Subcutaneous abdominal adipose tissue (tissue), 5 donors: ENCODE measurements at regions not wholly inside any gene's neighbourhood (a gene's known extent, or its start where the extent isn't known, plus 50 kb on each side); places are given as distances from the start of the nearest gene placed in this dataset.
"Not testable (repeated sequence)": the region's sequence is repeated elsewhere in the genome, so short reads cannot be mapped to it uniquely, and the experiment has no call there.

Experiments
- H3K27ac ChIP-seq: one replicate; pipeline ENCODE4 v1.7.0; 2013; ENCODE audit warnings: low read depth, mild to moderate bottlenecking, inconsistent platforms, low read length, moderate library complexity
- H3K27me3 ChIP-seq, 5 donors: one replicate each; pipeline ENCODE4 v1.7.0; 2013; ENCODE audit warnings: low read length in 5 of 5, inconsistent platforms in 1 of 5; ENCODE audit not compliant: control insufficient read depth in 5 of 5, insufficient read depth in 4 of 5
- H3K36me3 ChIP-seq, 5 donors: one replicate each; pipeline ENCODE4 v1.7.0; 2013; ENCODE audit warnings: low read length in 5 of 5; ENCODE audit not compliant: control insufficient read depth in 5 of 5, insufficient read depth in 5 of 5
- H3K4me1 ChIP-seq, 5 donors: one replicate each; pipeline ENCODE4 v1.7.0; 2013; ENCODE audit warnings: low read length in 5 of 5, mild to moderate bottlenecking in 3 of 5, moderate library complexity in 1 of 5; ENCODE audit not compliant: control insufficient read depth in 5 of 5, insufficient read depth in 5 of 5
- H3K4me3 ChIP-seq, 5 donors: one replicate each; pipeline ENCODE4 v1.7.0; 2013; ENCODE audit warnings: low read length in 5 of 5, low read depth in 1 of 5
- H3K9ac ChIP-seq, 5 donors: one replicate each; pipeline ENCODE4 v1.7.0; 2013; ENCODE audit warnings: low read length in 5 of 5, mild to moderate bottlenecking in 4 of 5, moderate library complexity in 3 of 5
- H3K9me3 ChIP-seq, 5 donors: one replicate each; pipeline ENCODE4 v1.7.0; 2013; ENCODE audit warnings: low read length in 5 of 5; ENCODE audit not compliant: control insufficient read depth in 5 of 5
- donor health status: healthy.
- donor health status: healthy.
- donor health status: healthy.
- donor health status: healthy.
- donor health status: healthy.

DNA sequence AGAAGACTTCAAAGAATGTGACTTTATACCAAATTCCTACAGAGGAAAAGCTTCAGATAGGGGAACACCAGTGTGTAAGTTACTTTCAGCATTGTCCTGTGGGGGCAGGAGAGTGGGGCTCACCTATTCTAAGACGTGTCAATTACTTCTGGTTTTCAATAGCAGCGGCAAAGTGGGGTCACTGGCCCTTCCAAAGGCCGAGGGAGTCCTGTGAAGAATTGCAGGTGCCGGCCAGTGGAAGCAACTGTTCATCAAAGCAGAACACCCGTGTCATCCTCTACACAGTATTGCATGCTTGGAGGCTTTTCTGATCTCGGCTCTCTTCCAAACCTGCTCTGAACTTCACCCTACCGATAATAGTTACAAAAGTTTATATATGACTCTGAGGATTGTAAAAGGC lies 1176.5 kb upstream of the TMEFF2 start:
- Histone ChIP-seq H3K4me1 (no peaks in the 10 kb centered on the region), H3K9me3 (no peaks in the 10 kb centered on the region), H3K4me3 (no peak overlapping the region), H3K9ac (no peak overlapping the region), H3K27me3 (no peaks in the 10 kb centered on the region), H3K36me3 (no peaks in the 10 kb centered on the region), H3K27ac (no peak overlapping the region)

DNA sequence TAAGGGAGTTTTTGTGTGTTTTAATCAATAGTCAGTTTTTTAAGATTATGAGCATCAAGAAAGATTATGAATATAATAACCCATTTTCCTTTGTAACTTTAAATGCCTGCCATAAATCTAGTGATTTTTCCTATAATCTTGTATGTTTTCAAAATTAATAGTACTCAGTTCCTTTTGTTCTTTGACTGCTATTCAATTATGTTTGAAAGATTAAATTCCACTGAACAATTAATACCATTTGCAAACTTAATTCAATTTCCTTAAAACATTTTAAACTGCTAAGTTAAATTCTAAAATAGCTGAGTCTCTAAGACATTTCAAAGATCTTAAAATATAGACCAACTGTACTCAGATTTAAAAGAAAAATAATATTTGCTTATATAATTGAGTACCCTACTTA lies 1173.9 kb upstream of the TMEFF2 start:
- no peak overlapping the region for H3K27ac ChIP-seq
- H3K4me3 ChIP-seq, result no peak overlapping the region
- no peaks in the 10 kb centered on the region for H3K4me1 ChIP-seq
- no peak overlapping the region for H3K9ac ChIP-seq
- no peaks in the 10 kb centered on the region for H3K9me3 ChIP-seq
- H3K27me3 ChIP-seq, result no peaks in the 10 kb centered on the region
- H3K36me3 ChIP-seq, result no peaks in the 10 kb centered on the region

GRCh38 chr2:193357508-193357907 lies 1162.8 kb upstream of the TMEFF2 start:
- H3K9ac ChIP-seq, result no peak overlapping the region
- no peak overlapping the region for H3K27ac ChIP-seq
- no peak overlapping the region for H3K4me3 ChIP-seq
- no peaks in the 10 kb centered on the region for H3K27me3 ChIP-seq
- H3K4me1 ChIP-seq, result no peaks in the 10 kb centered on the region
- no peaks in the 10 kb centered on the region for H3K36me3 ChIP-seq
- H3K9me3 ChIP-seq, result no peaks in the 10 kb centered on the region

- not testable (repeated sequence) for H3K9ac ChIP-seq, H3K36me3 ChIP-seq, H3K4me1 ChIP-seq, H3K4me3 ChIP-seq, H3K27ac ChIP-seq, H3K27me3 ChIP-seq, H3K9me3 ChIP-seq
These were observed 1158.0 kb upstream of the TMEFF2 start for GRCh38 chr2:193352665-193353242.

DNA sequence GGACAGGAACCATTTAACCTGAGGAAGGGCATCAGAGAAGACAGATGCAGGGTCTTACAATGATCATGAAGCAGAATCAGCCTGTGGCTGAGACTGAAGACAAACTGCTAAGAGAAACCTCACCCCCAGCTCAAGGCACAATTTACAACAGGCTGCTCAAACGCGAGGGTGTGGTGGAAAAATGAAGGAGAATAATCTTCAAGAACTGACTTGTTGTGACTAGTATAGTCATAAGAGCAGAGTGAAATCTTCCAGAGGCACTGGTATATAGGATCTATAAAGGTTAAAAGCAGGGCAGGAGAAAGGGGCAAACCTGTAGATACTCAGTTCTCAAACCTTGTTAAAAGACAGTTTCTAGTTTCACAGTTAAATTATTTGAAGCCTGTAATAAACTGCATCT lies 1155.8 kb upstream of the TMEFF2 start:
- Histone ChIP-seq H3K27me3 (no peaks in the 10 kb centered on the region), H3K4me1 (peaks cover 0 to 6% (median 0%) of the 10 kb centered on the region in 5 donors), H3K9me3 (no peaks in the 10 kb centered on the region), H3K27ac (no peak overlapping the region), H3K4me3 (no peak overlapping the region), H3K9ac (no peak overlapping the region), H3K36me3 (no peaks in the 10 kb centered on the region)

DNA sequence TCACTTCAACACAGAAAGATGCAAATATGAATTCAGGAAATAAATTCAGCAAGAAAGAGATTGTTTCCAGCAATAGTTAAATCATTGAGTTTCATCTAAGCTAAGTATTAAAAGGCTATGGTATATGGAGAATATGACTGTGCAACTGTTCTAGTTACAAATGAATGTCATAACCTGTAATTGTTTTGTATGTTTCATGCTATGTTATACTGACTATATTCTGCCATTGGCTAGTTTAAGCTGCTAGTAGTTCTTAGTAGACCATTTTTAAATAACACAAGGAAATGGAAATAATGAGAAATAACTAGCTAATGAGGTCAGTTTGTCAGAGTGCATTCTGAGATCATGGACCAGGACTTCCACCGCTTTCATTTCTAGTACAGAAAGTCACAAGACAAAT lies 1154.9 kb upstream of the TMEFF2 start:
- H3K4me1 ChIP-seq, result peaks cover 0 to 6% (median 0%) of the 10 kb centered on the region in 5 donors
- no peaks in the 10 kb centered on the region for H3K9me3 ChIP-seq
- H3K27me3 ChIP-seq, result no peaks in the 10 kb centered on the region
- H3K36me3 ChIP-seq, result no peaks in the 10 kb centered on the region
- H3K27ac ChIP-seq, result no peak overlapping the region
- H3K4me3 ChIP-seq, result no peak overlapping the region
- H3K9ac ChIP-seq, result no peak overlapping the region

- H3K36me3 ChIP-seq, result no peaks in the 10 kb centered on the region
- no peak overlapping the region for H3K9ac ChIP-seq
- no peaks in the 10 kb centered on the region for H3K27me3 ChIP-seq
- H3K4me3 ChIP-seq, result peak overlapping the region in 4 of 5 donors; percentile 53 to 68 (median 66)
- H3K4me1 ChIP-seq, result peaks cover 0 to 6% (median 0%) of the 10 kb centered on the region in 5 donors
- no peak overlapping the region for H3K27ac ChIP-seq
- no peaks in the 10 kb centered on the region for H3K9me3 ChIP-seq
These were observed 1153.3 kb upstream of the TMEFF2 start for GRCh38 chr2:193348055-193348454.

DNA sequence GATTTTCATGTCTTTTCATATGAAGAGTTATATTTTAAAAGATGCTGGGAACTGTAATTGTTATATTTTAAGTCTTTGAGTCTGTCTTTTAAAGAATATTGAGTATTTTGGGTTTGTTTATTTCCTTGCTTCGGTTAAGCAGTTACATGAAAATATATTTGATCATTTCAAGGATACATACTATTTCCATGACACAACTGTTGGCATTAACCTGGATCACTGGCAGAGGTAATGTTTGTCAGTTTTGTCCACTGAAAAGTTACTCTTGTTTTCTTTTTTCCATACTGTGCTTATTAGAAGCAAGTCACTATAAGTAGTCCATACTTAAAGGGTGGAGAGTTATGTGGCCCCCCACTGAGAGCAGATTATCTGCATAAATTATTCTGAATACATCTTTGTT lies 1142.0 kb upstream of the TMEFF2 start:
- Histone ChIP-seq H3K9me3 (no peaks in the 10 kb centered on the region), H3K27ac (no peak overlapping the region), H3K4me3 (no peak overlapping the region), H3K4me1 (no peaks in the 10 kb centered on the region), H3K36me3 (no peaks in the 10 kb centered on the region), H3K9ac (no peak overlapping the region), H3K27me3 (no peaks in the 10 kb centered on the region)

DNA sequence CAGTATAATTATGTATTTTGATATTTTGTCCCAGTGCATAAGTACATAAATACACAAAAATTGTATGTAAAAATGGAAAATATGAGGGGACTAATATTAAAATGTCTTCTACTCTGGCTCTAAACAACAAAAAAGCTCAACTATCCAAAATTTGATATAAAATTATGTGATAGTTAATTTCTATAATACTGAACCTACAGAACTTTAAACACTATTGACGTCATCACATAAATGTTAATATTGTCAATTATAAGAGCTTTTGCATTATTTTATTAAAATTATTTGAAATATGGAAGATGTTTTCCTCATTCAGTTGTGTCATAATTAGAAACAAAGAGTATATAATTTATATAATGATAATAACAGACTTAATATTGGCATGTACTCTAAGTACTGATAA lies 1139.7 kb upstream of the TMEFF2 start:
- no peaks in the 10 kb centered on the region for H3K36me3 ChIP-seq
- no peaks in the 10 kb centered on the region for H3K4me1 ChIP-seq
- H3K27me3 ChIP-seq, result no peaks in the 10 kb centered on the region
- no peak overlapping the region for H3K27ac ChIP-seq
- no peak overlapping the region for H3K9ac ChIP-seq
- no peaks in the 10 kb centered on the region for H3K9me3 ChIP-seq
- no peak overlapping the region for H3K4me3 ChIP-seq

DNA sequence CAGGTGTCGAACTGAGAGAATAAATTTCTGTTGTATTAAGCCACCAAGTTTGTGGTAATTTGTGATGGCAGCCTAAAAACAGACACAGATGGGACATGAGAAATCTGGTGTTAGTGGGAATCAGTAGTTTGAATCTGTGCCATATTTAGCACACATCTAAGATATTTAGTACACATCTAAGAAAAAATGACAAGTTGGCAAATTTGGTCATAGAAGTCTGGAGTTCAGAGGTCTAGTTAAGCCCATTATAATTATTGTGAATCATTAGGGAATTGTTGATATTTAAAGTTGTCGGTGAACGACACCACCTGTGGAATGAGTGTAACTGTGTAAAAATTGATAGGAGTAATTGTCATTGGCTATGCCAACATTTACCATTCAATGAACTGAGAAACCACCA lies 1138.8 kb upstream of the TMEFF2 start:
- Histone ChIP-seq H3K9ac (no peak overlapping the region), H3K36me3 (no peaks in the 10 kb centered on the region), H3K27me3 (no peaks in the 10 kb centered on the region), H3K27ac (no peak overlapping the region), H3K9me3 (no peaks in the 10 kb centered on the region), H3K4me3 (no peak overlapping the region), H3K4me1 (no peaks in the 10 kb centered on the region)

GRCh38 chr2:193332941-193333340 lies 1138.2 kb upstream of the TMEFF2 start:
- Histone ChIP-seq H3K9me3 (no peaks in the 10 kb centered on the region), H3K36me3 (no peaks in the 10 kb centered on the region), H3K9ac (no peak overlapping the region), H3K4me1 (no peaks in the 10 kb centered on the region), H3K27ac (no peak overlapping the region), H3K27me3 (no peaks in the 10 kb centered on the region), H3K4me3 (no peak overlapping the region)
